ENCODE measurements at regions not wholly inside any gene's neighbourhood (a gene's known extent, or its start where the extent isn't known, plus 50 kb on each side); places are given as distances from the start of the nearest gene placed in this dataset.

DNA sequence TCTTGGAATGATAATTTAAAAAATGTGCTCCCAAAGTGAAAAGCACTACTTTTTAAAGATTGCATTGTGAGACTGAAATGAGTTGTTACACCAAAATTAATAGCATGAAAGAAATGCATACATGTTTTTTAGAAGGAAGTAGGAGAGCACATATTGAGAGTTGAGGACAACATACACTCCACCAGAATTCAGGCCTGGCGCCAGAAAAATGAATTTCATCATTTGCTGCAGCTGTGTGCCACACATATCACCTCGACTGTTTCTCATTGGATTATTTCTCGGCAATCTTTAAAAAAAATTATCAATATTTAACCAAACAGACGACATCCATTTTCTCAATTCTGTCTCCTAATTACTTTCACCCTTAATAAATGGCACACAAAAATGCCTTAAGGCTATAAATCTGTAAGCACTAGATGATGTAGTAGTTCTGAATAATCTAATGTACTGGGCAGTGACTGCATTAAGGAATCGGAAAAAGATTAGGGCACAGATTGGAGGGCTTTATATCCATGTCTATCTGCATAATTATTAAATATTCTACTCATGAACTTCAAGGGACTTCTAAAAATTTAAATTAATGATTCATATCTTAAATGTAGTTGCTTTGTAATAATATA is 590.4 kb downstream of the NXPH1 start:
- Histone ChIP-seq H3K36me3 (ENCODE audit: control insufficient read depth in 1 of 2, insufficient read depth in 2 of 2, low read length in 2 of 2) (no peaks in the 10 kb centered on the region), H3K9me2 (ENCODE audit: insufficient read depth) (no peaks in the 10 kb centered on the region), H3K4me1 (ENCODE audit: control insufficient read depth in 1 of 2, insufficient read depth in 2 of 2, low read length in 2 of 2) (no peaks in the 10 kb centered on the region), H4K20me1 (ENCODE audit: insufficient read depth) (no peaks in the 10 kb centered on the region), H3K27me3 (ENCODE audit: insufficient read depth, low read length) (no peaks in the 10 kb centered on the region), H3K27ac (ENCODE audit: low read depth, low read length) (no peak overlapping the region), H3K4me2 (ENCODE audit: low read length) (no peak overlapping the region), H3K9me3 (ENCODE audit: control insufficient read depth in 1 of 2, insufficient read depth in 1 of 2, low read depth in 1 of 2, low read length in 2 of 2) (peaks cover 0 to 11% of the 10 kb centered on the region in 2 experiments; a peak in 1 of 4 replicates), H3K4me3 (replicated peaks in 1 of 2; ENCODE audit: low read depth in 1 of 2, low read length in 2 of 2) (no peak overlapping the region), H2AFZ (ENCODE audit: low read depth, low read length, poor library complexity, severe bottlenecking) (no peak overlapping the region), H3K9ac (ENCODE audit: low read length) (no peak overlapping the region), H3K79me2 (ENCODE audit: insufficient read depth, low read length) (no peaks in the 10 kb centered on the region)
- ChIA-PET POLR2A (no interaction called here), CTCF (no interaction called here), RAD21 (ENCODE audit: low non-redundant PET in 1 of 2, low total read pairs in 2 of 2, uncharacterized antibody in 2 of 2, unreplicated experiment in 2 of 2) (no interaction called here)
- no peak for DNase-seq (ENCODE audit: low read depth, low spot score)
- TF ChIP-seq POLR2AphosphoS5 (IDR thresholded peaks at IDR 0.05; ENCODE audit: low read depth, low read length) (no peak), JUND (IDR thresholded peaks at IDR 0.05) (no peak), ELF1 (IDR thresholded peaks at IDR 0.05; ENCODE audit: borderline replicate concordance, low read depth) (no peak), EGR1 (IDR thresholded peaks at IDR 0.05; ENCODE audit: low read depth) (no peak), YY1 (IDR thresholded peaks at IDR 0.05; ENCODE audit: extremely low read depth, insufficient replicate concordance, low read depth, low read length) (no peak), CEBPB (IDR thresholded peaks at IDR 0.05; ENCODE audit: low read depth) (no peak), ZFX (IDR thresholded peaks at IDR 0.05) (no peak), FOSL1 (IDR thresholded peaks at IDR 0.05; ENCODE audit: low read depth) (no peak), RAD21 (IDR thresholded peaks at IDR 0.05; ENCODE audit: low read depth) (no peak), EZH2 (IDR thresholded peaks at IDR 0.05) (no peak), SIN3A (IDR thresholded peaks at IDR 0.05; ENCODE audit: low read depth) (no peak)
- TF ChIP-seq, protein P1, sequence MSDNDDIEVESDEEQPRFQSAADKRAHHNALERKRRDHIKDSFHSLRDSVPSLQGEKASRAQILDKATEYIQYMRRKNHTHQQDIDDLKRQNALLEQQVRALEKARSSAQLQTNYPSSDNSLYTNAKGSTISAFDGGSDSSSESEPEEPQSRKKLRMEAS (IDR thresholded peaks at IDR 0.05): no peak
- TF ChIP-seq, protein P2, sequence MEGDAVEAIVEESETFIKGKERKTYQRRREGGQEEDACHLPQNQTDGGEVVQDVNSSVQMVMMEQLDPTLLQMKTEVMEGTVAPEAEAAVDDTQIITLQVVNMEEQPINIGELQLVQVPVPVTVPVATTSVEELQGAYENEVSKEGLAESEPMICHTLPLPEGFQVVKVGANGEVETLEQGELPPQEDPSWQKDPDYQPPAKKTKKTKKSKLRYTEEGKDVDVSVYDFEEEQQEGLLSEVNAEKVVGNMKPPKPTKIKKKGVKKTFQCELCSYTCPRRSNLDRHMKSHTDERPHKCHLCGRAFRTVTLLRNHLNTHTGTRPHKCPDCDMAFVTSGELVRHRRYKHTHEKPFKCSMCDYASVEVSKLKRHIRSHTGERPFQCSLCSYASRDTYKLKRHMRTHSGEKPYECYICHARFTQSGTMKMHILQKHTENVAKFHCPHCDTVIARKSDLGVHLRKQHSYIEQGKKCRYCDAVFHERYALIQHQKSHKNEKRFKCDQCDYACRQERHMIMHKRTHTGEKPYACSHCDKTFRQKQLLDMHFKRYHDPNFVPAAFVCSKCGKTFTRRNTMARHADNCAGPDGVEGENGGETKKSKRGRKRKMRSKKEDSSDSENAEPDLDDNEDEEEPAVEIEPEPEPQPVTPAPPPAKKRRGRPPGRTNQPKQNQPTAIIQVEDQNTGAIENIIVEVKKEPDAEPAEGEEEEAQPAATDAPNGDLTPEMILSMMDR (IDR thresholded peaks at IDR 0.05 in 2 of 3, conservative IDR thresholded peaks at IDR 0.05 in 1 of 3; ENCODE audit: borderline replicate concordance in 1 of 3, insufficient read depth in 1 of 3, low read depth in 2 of 3, low read length in 2 of 3): no peak
- TF ChIP-seq, protein P3, sequence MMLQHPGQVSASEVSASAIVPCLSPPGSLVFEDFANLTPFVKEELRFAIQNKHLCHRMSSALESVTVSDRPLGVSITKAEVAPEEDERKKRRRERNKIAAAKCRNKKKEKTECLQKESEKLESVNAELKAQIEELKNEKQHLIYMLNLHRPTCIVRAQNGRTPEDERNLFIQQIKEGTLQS (IDR thresholded peaks at IDR 0.05): no peak
- TF ChIP-seq, protein P4, sequence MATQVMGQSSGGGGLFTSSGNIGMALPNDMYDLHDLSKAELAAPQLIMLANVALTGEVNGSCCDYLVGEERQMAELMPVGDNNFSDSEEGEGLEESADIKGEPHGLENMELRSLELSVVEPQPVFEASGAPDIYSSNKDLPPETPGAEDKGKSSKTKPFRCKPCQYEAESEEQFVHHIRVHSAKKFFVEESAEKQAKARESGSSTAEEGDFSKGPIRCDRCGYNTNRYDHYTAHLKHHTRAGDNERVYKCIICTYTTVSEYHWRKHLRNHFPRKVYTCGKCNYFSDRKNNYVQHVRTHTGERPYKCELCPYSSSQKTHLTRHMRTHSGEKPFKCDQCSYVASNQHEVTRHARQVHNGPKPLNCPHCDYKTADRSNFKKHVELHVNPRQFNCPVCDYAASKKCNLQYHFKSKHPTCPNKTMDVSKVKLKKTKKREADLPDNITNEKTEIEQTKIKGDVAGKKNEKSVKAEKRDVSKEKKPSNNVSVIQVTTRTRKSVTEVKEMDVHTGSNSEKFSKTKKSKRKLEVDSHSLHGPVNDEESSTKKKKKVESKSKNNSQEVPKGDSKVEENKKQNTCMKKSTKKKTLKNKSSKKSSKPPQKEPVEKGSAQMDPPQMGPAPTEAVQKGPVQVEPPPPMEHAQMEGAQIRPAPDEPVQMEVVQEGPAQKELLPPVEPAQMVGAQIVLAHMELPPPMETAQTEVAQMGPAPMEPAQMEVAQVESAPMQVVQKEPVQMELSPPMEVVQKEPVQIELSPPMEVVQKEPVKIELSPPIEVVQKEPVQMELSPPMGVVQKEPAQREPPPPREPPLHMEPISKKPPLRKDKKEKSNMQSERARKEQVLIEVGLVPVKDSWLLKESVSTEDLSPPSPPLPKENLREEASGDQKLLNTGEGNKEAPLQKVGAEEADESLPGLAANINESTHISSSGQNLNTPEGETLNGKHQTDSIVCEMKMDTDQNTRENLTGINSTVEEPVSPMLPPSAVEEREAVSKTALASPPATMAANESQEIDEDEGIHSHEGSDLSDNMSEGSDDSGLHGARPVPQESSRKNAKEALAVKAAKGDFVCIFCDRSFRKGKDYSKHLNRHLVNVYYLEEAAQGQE (IDR thresholded peaks at IDR 0.05; ENCODE audit: low read depth): no peak
- intact Hi-C loops (cut with micrococcal nuclease): no loop called here
- no TSS peak for BruUV-seq (replicated peaks)
- ATAC-seq: no peak
